Lower leg skin (tissue), 3 donors: ENCODE measurements at regions not wholly inside any gene's neighbourhood (a gene's known extent, or its start where the extent isn't known, plus 50 kb on each side); places are given as distances from the start of the nearest gene placed in this dataset.

Experiments used
- POLR2A ChIP-seq, 2 donors: fragments of 450-650 bp; IDR thresholded peaks; one replicate each; pipeline ENCODE4 v1.6.1; 2016 to 2017; ENCODE audit warnings: antibody characterized with exemption in 2 of 2, mild to moderate bottlenecking in 1 of 2, moderate library complexity in 1 of 2
- TF ChIP-seq, protein P1 (sequence below), 3 donors: fragments of 450-650 bp; IDR thresholded peaks; one replicate each; pipeline ENCODE4 v1.5.1; 2016; ENCODE audit warnings: antibody characterized with exemption in 3 of 3, mild to moderate bottlenecking in 3 of 3, moderate library complexity in 2 of 3

DNA sequence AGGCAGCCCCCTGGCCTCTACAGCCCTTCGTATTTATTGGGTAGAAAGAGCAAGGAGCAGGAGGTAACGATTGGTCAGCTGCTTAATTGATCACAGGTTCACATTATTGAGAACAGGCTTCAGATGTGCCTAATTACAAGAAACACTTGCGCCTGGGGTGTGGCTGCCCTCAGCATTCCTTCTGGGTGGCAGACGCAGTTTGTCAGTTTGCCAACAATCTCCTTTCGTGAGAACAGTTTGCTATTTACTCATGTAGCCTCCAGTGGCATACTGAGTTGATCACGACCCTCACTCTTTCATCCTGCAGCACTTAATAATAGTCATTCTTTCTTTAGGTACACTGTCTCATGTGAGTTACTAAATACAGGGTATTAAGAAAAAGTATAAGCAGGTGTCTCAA is 985.6 kb downstream of the SLITRK5 start:
- TF ChIP-seq, protein P1, sequence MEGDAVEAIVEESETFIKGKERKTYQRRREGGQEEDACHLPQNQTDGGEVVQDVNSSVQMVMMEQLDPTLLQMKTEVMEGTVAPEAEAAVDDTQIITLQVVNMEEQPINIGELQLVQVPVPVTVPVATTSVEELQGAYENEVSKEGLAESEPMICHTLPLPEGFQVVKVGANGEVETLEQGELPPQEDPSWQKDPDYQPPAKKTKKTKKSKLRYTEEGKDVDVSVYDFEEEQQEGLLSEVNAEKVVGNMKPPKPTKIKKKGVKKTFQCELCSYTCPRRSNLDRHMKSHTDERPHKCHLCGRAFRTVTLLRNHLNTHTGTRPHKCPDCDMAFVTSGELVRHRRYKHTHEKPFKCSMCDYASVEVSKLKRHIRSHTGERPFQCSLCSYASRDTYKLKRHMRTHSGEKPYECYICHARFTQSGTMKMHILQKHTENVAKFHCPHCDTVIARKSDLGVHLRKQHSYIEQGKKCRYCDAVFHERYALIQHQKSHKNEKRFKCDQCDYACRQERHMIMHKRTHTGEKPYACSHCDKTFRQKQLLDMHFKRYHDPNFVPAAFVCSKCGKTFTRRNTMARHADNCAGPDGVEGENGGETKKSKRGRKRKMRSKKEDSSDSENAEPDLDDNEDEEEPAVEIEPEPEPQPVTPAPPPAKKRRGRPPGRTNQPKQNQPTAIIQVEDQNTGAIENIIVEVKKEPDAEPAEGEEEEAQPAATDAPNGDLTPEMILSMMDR (IDR thresholded peaks at IDR 0.05) = no peak
- TF ChIP-seq POLR2A (IDR thresholded peaks at IDR 0.05) = no peak
